ENCODE measurements at regions not wholly inside any gene's neighbourhood (a gene's known extent, or its start where the extent isn't known, plus 50 kb on each side); places are given as distances from the start of the nearest gene placed in this dataset.

GRCh38 chr2:234147335-234147861 is 96.9 kb downstream of the SPP2 start:
- TF ChIP-seq CTCF (optimal IDR thresholded peaks at IDR 0.05 in 1 of 3, IDR thresholded peaks at IDR 0.05 in 1 of 3, conservative IDR thresholded peaks at IDR 0.05 in 1 of 3; ENCODE audit: extremely low read depth in 1 of 3, insufficient read depth in 2 of 3, low read length in 3 of 3) (no peak), EZH2 (IDR thresholded peaks at IDR 0.05; ENCODE audit: low read length) (no peak)

All from keratinocyte (primary cell).